ENCODE measurements at regions not wholly inside any gene's neighbourhood (a gene's known extent, or its start where the extent isn't known, plus 50 kb on each side); places are given as distances from the start of the nearest gene placed in this dataset.
A peak's percentile ranks its signal among the peaks of the same experiment; 100 is the strongest.

DNA sequence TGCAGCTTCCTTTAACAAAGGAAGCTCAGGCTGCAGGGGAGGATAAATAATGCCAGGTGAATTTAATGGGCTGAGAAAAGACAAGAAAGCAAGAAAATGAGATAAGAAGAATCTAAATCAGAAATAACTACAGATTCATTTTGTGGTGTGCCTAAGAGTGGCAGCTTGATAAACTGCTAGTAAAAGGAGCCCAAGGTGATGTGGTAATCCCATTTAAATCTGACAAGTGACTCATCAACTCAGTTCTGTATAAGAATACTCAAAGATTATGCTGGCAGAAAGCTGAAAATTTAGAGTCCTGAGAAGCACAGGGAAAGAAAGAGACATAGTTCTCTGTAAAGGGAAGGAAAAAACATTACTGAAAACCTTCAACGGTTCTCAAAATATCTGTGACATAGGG is 109.4 kb upstream of the PDE1C start:
- peak in 1 of 51 donors; percentile 3 for DNase-seq

DNA sequence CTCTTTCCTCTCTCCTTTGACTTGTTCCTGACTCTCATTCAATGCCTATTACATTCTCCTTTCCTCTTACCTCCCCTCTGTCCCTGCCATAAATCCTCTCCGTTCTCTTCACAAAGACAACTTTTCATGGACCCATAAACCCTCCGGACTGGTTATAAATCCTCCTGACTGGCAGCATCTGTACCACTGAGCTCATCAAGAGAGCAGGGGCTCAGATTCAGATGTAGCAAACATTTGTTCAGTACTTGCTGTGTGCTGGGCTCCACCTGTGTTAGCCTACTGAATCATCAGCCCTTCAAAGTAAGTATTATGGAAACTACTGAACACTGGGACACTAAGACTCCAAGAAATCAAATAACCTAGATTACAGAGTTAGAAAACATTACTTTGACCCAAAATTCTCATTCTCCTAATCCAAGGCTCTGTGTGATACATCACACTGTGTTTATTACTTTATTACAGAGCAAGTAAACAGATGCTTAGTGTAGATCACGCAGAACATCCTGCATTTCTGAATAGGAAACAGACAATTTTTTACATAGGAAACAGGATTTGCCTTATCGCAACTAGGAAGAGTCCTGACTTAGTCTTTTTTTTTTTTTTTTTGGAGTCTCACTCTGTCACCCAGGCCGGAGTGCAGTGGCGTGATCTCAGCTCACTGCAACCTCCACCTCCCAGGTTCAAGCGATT is 108.6 kb upstream of the PDE1C start:
- no peak for DNase-seq

DNA sequence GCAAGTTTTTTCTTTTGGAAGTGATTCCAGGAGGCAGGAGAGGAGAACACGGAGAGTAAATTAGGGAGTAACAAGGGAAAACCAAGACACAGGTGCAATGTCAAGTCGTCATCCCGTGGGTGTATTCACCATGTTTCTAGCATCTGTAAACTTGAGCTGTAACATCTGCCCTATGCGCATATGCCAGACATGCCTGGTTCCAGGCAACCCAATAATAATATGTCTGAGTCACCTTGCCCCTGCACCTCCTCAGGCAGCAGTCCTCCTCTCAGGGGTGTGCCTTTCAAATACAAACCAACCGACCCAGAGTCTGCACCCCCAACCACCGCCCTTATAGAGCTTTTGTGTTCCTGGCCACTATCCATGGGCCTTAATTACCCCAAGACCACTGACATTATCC is 107.0 kb upstream of the PDE1C start:
- DNase-seq: no peak

DNA sequence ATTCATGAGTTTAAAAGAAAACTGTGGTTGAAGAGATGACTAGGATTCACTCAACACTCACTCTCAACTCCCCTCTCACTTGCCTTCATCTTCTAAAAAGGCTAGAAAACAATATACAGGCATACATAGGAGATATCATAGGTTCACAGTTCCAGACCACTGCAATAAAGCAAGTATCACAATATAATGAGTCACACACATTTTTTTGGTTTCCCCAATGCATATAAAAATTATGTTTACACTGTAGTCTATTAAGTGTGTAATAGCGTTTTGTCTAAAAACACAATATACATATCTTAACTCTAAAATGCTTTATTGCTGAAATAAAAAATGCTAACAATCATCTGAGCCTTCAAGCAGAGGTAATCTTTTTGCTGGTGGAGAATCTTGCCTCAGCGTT is 104.9 kb upstream of the PDE1C start:
- no peak for DNase-seq

DNA sequence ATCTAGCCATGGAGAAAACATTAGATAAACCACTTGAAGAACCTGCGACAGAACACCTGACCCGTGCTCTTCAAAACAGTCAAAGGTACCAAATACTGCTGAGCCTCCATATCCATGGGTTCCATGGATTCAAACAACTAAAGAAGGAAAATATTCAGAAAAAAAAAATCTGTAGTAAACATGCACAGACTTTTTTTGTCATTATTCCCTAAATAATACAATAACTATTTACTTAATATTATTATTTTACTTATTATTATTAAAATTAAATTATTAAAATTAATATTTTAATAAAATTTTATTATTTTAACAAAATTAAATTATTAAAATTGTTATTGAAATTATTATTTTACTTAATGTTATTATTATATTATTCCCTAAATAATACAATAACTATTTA is 101.0 kb upstream of the PDE1C start:
- DNase-seq: no peak

DNA sequence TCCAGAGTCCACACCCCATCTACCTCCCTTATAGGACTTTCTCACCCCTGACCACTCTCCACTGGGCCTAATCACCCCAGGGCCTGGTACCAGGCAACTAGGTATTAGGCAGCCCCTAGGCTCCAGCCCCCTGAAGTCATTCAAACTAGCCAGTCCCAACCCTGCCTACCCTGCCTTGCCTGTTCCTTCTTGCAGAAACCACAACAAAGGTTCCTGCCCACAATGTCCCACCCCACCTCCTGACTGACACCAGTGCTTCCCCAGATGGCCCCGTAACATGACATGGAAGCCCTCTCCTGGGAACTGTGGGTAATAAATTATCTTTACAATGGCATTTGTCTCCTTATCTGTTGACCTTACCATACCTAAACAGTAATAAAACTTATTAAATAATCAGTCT is 100.6 kb upstream of the PDE1C start:
- DNase-seq: no peak

DNA sequence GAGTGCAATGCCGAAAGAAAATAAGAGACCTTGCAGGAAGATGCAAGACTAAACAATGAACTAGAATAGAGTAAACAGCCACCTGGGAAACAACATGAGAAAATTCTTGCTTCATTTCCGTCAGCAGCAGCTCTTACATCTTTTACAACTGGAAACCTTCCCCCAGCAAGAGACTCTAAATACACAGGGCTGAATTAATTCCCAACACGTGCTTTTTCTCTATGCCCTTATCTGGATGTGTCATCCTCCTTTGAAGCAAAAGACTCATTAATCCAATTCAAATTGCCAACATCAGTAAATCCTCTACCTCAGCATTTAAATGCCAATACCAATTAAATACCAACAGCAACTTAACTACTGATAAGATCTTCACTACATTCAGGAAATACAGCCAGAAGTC is 99.0 kb upstream of the PDE1C start:
- DNase-seq: no peak

DNA sequence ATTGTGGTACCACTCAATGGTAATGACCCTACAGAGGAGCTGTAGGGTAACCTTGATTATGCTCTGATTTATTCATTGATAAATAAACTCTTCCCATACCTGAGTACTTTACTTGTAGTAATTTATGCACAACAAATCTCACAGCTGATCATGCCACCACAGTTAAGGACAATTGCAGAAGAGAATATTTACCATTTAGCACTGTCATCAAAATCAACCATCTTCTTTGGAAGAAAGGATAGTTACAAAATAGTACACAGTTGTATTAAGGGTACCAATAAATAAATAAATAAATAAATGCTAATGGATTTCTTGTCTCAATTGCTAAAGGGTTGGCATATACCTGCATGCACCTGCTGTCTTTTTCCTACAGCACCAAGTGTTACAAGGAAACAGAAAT is 97.6 kb upstream of the PDE1C start:
- no peak for DNase-seq

DNA sequence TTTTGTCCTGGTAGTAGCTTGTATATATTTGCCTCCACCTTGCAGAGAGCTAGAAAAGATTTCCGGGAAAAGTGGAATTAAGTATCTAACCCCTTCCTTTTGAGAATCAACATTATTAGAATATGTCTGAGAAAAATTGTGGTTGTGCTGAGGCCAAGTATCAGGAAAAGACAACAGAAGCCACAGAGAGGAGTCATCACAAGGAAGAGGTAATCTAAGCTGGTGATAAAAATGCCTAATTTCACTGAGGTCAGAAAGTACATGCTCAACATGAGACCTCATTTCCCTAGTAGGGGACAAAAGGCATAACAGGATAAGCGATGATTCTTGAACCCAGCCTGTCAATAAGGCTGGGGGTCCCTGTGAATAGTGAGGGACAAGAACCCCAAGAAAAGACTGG is 97.0 kb upstream of the PDE1C start:
- no peak for DNase-seq

DNA sequence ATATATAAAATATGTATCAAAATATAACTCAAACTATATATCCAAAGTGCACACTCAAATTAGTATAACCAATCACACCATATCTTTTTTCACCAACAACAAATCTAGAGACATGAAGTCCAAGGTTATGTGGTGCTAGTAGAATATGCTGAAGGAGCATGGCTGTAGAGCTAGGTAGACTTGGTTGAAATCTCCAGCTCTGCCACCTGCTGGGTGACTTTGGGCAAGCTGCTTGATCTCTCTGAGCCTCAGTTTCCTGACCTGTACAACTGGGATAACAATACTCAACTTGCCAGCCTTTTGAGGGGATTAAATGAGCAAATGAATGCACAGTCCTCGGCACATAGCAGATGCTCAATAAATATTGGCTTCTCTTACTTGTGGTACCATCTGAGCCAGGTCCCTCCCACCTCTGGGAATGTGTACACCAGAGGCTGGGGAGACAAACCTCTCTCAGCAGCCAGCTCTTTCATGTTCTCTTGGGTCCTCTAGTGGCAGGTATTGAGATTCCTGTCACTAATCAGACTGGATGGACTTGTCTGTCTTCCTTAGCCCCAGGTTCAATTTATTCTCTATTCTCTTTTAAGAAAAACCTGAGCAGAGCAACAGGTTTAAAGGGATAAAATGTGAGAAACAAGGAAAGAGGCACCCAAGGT is 94.3 kb upstream of the PDE1C start:
- DNase-seq: peak in 7 of 51 donors; percentile 1 to 38 (median 12)

DNA sequence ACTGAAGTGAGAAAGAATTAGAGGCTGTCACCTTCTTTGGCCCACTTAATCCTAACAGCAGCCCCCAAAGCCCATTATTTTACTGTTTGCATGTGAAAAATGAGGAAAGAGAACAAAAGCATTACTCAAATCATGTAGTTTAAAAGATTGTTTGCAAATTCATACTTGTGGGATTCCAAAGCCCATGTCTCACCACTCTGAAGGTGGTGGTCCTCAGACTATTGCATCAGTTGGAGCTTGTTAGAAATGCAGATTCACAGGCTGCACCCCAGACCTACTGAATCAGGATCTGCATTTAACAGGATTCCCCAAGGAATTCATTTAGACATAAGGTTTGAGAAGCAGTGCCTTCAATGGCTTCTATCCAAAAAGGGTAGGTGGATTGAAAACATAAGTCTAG is 93.7 kb upstream of the PDE1C start:
- DNase-seq: no peak

DNA sequence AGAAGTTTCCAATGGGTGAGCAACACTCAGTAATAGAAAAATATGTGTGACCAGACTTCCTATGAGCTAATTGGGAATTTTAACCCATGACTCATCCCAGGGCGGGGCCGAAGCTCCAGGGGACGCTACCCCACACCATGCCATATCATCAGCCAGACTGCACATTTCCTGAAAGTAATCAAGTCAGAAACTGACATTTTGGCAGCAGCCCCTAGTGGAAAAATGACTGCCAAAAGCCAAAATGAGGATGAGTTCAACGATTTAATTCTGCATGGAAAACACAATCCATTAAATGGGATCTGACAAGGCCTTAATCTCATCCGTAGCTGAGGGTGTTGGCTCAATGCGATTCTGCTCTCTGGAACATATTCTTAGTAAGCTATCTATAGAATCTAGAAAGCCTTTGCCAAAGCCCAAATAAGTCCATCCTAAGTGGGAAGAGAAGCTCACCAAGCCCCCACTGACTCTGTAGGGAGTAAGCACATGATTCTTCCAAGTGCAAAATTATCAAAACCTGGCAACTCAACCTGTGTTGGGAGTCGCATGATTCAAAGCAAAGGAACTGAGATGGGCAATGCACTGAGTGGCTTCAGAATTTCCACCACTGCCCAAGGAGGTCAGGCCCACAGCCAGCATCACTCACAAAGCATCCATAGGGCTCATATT is 93.1 kb upstream of the PDE1C start:
- no peak for DNase-seq

DNA sequence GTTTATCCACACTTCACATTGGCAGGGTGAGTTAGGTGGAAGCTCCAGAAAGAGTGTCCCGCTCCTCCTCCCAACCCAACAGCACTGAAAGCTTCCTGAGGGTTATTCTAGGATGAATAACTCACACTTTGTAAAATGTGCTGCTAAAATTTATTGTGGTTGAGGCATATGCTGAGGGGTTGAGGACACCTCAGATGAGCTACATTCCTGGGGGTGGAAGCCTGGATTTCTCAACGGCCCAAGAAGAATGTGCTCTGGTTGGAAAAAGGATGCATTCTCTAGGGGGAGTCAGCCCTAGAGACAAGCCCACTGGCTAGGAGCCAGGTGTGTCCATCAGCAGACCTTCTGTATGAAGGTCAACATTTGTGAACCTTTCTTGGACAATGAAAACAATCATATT is 91.5 kb upstream of the PDE1C start:
- DNase-seq: no peak

DNA sequence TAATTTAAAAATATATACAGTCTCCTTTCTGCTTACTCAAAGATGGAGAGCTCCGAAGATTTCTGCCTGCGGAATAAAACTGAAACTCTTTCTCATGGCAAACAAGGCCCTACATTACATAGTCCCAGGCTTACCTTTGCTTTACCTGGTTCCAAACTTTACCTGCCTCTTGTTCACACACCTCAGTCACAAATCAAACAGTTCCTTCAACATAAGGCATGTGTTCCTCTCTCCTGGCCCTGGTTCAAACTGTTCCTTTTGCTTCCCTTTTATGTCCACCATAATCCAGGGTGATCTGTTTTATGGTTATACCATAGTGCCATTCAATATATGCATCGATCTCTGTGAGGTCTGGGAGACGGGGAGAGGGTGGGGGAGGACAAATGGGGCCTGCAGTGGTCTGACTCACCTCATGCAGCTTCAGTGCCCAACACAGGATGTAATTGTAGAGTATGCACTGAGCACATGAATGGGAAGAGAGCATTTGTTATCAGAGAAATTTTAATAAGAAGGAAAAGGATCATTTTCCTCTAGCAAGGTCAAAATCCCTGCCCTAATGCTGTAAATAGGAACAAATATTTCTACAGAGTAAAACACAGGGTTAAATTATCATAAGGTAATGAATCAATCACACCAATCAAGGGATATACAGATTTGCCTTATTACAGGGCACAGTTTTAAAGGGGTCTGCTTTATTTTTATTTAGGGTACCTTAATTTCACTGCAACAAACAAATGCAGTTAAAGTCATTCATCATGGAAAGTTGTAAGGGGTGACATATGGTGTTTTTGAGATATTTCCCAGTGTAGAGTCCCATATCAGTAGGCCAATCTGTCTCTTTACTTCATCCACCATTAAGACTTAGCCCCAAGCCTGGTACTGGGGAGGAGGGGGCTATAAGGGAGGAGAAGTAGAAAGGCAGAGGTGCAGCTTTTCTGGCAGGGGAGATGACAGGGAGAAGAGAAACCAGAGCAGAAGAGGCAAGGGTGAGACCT is 88.8 kb upstream of the PDE1C start:
- DNase-seq: no peak

DNA sequence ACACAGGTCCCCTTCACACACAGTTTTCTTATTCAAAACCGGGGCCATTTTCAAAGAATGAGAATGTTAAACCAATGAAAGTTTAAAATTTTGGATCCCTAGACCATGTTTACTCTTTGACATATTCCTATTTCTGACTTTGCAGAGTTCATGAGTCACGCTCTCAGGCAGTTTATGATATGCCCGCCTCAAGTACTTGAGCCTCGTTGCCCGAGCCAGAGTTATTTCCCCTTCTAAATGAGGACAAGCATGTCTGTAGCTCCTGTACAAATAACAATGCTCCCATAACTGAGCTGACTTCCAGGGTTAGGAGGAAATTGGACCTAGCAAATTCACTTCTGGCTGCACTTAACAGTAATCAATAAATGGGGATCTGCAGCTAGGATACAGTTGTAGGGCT is 87.9 kb upstream of the PDE1C start:
- DNase-seq: no peak

DNA sequence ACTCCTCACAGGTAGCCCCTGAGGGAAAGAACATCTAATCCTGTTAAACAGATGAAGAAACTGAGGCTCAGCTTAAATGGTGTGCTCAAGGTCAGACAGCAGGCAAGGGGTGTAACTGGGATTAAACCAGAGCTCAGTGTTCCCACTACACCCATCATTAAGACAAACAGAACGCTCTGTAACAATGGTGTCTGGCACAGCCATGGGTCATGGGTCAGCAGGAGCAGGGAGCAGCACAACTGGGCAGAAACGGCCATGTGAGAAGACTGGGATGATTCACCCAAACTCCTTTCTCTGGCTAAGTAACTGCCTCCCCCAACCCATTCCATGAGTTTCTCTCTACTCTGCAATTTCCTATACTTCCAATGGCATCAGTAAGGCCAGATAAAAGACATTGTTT is 85.5 kb upstream of the PDE1C start:
- peak in 2 of 51 donors; percentile 4 to 8 for DNase-seq

DNA sequence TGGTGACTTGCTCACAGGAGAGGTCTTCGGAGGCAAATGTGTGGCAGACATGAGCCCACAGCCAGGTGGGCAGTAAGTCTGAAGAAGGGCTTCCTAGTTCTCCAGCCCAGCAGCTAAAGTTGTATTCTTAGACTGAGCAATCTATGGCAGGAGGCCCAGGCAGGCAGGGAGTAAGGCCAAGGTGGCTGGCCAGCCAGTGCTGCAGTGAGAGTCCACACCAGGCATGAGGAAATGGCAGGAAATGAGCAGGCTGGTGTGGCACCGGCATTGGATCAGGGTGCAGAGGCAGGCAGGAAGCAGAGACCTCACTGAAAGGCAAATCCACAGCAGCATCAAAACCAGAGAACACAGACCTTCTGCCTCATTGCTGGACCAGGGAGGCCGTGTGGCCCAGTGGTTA is 84.6 kb upstream of the PDE1C start:
- peak in 13 of 51 donors; percentile 1 to 37 (median 13) for DNase-seq

DNA sequence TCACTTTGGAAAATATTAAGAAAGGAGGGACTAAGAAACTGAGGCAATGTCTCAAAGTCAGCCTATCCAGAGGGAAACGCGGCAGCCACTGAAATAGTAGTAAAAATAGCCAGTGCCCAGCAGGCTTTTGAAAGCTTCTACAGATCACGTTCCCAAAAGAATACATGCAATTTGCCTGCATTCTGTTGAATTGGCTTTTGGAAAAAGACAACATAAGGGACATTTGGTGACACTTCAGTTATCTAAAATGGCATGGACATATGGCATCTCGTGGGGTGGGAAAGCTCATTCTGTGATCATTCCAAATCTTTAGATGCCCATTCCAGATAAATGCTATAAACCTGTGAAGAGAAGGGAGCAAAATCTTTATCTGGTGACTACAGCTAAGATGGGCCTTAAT is 82.8 kb upstream of the PDE1C start:
- no peak for DNase-seq

DNA sequence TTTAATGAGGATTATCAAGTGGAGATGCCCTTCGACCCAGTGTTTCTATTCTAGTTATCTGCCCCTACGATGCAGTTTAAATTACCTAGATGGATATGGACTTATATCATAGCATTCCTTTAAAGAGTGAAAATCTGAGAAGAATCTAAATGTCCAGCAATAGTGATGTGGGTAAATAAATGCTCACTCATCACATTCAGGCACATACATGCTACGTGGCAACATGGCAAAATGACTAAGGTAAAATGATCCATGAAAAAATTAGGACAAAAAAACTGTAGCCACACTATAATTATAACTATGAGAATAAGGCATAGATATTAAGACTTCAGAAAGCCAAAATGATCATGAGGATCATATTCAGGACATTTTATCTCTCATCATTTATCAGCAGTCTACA is 82.4 kb upstream of the PDE1C start:
- DNase-seq: no peak

DNA sequence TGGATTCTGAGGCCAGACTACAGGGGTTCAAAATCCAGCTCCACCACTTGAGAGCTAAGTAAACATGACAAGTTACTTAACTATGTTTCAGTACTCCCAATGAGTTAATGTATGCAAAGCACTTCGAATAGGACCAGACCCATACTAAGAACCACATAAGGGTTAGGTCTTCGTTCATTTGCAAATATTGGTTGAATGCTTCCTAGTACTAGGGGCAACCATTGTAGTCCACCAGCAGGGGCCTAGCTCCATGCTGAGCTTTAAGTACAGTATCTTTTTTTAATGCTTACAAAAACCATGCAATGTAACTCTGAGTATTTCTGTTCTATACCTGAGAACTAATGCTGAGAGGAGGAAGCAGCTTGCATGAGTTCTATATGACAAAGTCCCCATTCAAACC is 80.4 kb upstream of the PDE1C start:
- DNase-seq: no peak

DNA sequence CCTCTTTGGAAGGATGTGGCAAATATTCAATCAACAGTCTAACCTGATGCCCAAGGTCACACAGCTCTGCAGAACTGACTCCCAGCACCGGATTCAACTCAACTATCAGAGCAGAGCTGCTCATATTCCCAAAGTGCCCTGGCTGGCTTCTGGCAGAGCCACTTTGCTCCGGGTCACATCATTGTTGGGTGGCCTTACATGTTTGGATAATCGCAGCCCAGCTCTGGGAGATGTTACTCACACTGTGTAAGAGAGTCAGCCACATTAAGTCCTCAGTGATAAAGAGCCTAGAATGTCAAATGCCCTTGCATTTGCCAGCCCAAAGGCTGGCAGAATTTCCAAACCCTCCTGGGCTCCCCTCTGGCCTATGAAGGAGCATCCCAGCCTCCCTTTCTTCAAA is 79.8 kb upstream of the PDE1C start:
- DNase-seq: no peak

Data from hypothalamus (tissue), 51 donors.